Mesenchymal stem cell (in vitro differentiated cells and primary cell): ENCODE measurements at regions not wholly inside any gene's neighbourhood (a gene's known extent, or its start where the extent isn't known, plus 50 kb on each side); places are given as distances from the start of the nearest gene placed in this dataset.
A peak's percentile ranks its signal among the peaks of the same experiment; 100 is the strongest.
"Not testable (repeated sequence)": the region's sequence is repeated elsewhere in the genome, so short reads cannot be mapped to it uniquely, and the experiment has no call there.

Experiments
- DNase-seq: peaks from one replicate; pipeline ENCODE4 v3.0.0-alpha.2; 2013
- H2AFZ ChIP-seq: one replicate; pipeline ENCODE4 v1.6.1; 2013; ENCODE audit warnings: low read depth, mild to moderate bottlenecking, control low read depth, inconsistent platforms, low read length, moderate library complexity
- H2AK5ac ChIP-seq: 2 replicates; pipeline ENCODE4 v1.6.1; 2013; ENCODE audit warnings: low read length, moderate library complexity, mild to moderate bottlenecking, inconsistent platforms; ENCODE audit not compliant: severe bottlenecking
- H2BK120ac ChIP-seq: one replicate; pipeline ENCODE4 v1.6.1; 2013; ENCODE audit warnings: low read depth, mild to moderate bottlenecking, inconsistent platforms, low read length, moderate library complexity
- H2BK12ac ChIP-seq, 2 experiments: one replicate each; pipeline ENCODE4 v1.6.1; 2013; ENCODE audit warnings: inconsistent platforms in 2 of 2, low read length in 2 of 2, mild to moderate bottlenecking in 2 of 2, moderate library complexity in 2 of 2, control low read depth in 1 of 2
- H2BK15ac ChIP-seq: one replicate; pipeline ENCODE4 v1.6.1; 2013; ENCODE audit warnings: mild to moderate bottlenecking, low read depth, inconsistent platforms; ENCODE audit not compliant: poor library complexity, severe bottlenecking
- H2BK5ac ChIP-seq: 2 replicates; pipeline ENCODE4 v1.6.1; 2013; ENCODE audit warnings: low read depth, mild to moderate bottlenecking, low read length, control low read depth, inconsistent platforms; ENCODE audit not compliant: poor library complexity, severe bottlenecking
- H3K14ac ChIP-seq, 2 experiments: one replicate each; pipeline ENCODE4 v1.6.1; 2013; ENCODE audit warnings: inconsistent platforms in 2 of 2, low read length in 2 of 2, control low read depth in 1 of 2, mild to moderate bottlenecking in 1 of 2, moderate library complexity in 1 of 2
- H3K18ac ChIP-seq, 2 experiments: one replicate each; pipeline ENCODE4 v1.6.1; 2013; ENCODE audit warnings: inconsistent platforms in 2 of 2, low read length in 2 of 2, control low read depth in 1 of 2, low read depth in 1 of 2, mild to moderate bottlenecking in 1 of 2
- H3K23ac ChIP-seq, 2 experiments: one replicate each; pipeline ENCODE4 v1.6.1; 2013; ENCODE audit warnings: inconsistent platforms in 2 of 2, low read length in 2 of 2, mild to moderate bottlenecking in 2 of 2, moderate library complexity in 2 of 2, control low read depth in 1 of 2
- H3K27ac ChIP-seq: 2 replicates; pipeline ENCODE4 v1.5.1; 2013; ENCODE audit warnings: mild to moderate bottlenecking, moderate library complexity, low read length, control low read depth, inconsistent platforms; ENCODE audit not compliant: poor library complexity, severe bottlenecking
- H3K27me3 ChIP-seq, 2 experiments: 2 replicates each; pipeline versions ENCODE4 v1.6.1 to v1.7.0; 2013; ENCODE audit warnings: low read length in 2 of 2, mild to moderate bottlenecking in 2 of 2, moderate library complexity in 2 of 2, control low read depth in 1 of 2, inconsistent platforms in 1 of 2; ENCODE audit not compliant: control insufficient read depth in 1 of 2, insufficient read depth in 1 of 2
- H3K36me3 ChIP-seq, 2 experiments: 2 replicates each; pipeline versions ENCODE4 v1.6.1 to v1.7.0; 2013; ENCODE audit warnings: low read length in 2 of 2, control low read depth in 1 of 2, inconsistent platforms in 1 of 2, low read depth in 1 of 2, mild to moderate bottlenecking in 1 of 2; ENCODE audit not compliant: insufficient read depth in 2 of 2, control insufficient read depth in 1 of 2
- H3K4ac ChIP-seq, 2 experiments: one replicate each; pipeline ENCODE4 v1.6.1; 2013; ENCODE audit warnings: inconsistent platforms in 2 of 2, low read length in 2 of 2, mild to moderate bottlenecking in 2 of 2, moderate library complexity in 2 of 2, control low read depth in 1 of 2, low read depth in 1 of 2
- H3K4me1 ChIP-seq: 2 replicates; pipeline ENCODE4 v1.6.1; 2013; ENCODE audit warnings: low read depth, low read length, control low read depth; ENCODE audit not compliant: control insufficient read depth, insufficient read depth
- H3K4me2 ChIP-seq: 2 replicates; pipeline ENCODE4 v1.6.1; 2013; ENCODE audit warnings: low read length, mild to moderate bottlenecking, inconsistent platforms; ENCODE audit not compliant: poor library complexity, severe bottlenecking
- H3K4me3 ChIP-seq, 2 experiments: 2 replicates each; pipeline versions ENCODE4 v1.5.1 to v1.7.0; 2013; ENCODE audit warnings: low read length in 2 of 2, mild to moderate bottlenecking in 2 of 2, control low read depth in 1 of 2, low read depth in 1 of 2; ENCODE audit not compliant: insufficient read depth in 1 of 2
- H3K79me1 ChIP-seq: replicated peaks from 2 replicates; pipeline ENCODE4 v1.6.1; 2013; ENCODE audit warnings: mild to moderate bottlenecking, control low read depth, low read length, inconsistent platforms; ENCODE audit not compliant: poor library complexity, severe bottlenecking
- H3K9ac ChIP-seq: 2 replicates; pipeline ENCODE4 v1.7.0; 2013; ENCODE audit warnings: mild to moderate bottlenecking, low read length, moderate library complexity
- H3K9me3 ChIP-seq: 2 replicates; pipeline ENCODE4 v1.7.0; 2013; ENCODE audit warnings: mild to moderate bottlenecking, low read length; ENCODE audit not compliant: control insufficient read depth
- H4K8ac ChIP-seq: one replicate; pipeline ENCODE4 v1.6.1; 2013; ENCODE audit warnings: inconsistent platforms, mild to moderate bottlenecking, low read length, moderate library complexity
- H4K91ac ChIP-seq: one replicate; pipeline ENCODE4 v1.6.1; 2013; ENCODE audit warnings: mild to moderate bottlenecking, low read length, inconsistent platforms
- WGBS: methylation state at CpG from one replicate; pipeline ENCODE4 v1.1.7; 2013; ENCODE audit warnings: mixed read lengths; 5-methylcytosine and 5-hydroxymethylcytosine counted together

- H3K9me3 ChIP-seq, H3K4me2 ChIP-seq, H3K27me3 ChIP-seq, H2BK120ac ChIP-seq, H3K23ac ChIP-seq, H2AFZ ChIP-seq, H3K18ac ChIP-seq, H3K36me3 ChIP-seq, H3K4me3 ChIP-seq, H3K4me1 ChIP-seq, H3K9ac ChIP-seq, H2BK5ac ChIP-seq, H4K91ac ChIP-seq, DNase-seq, H3K79me1 ChIP-seq, H3K14ac ChIP-seq, H2AK5ac ChIP-seq, H3K4ac ChIP-seq, H2BK12ac ChIP-seq, H4K8ac ChIP-seq, H3K27ac ChIP-seq, H2BK15ac ChIP-seq: not testable (repeated sequence)
- 97% methylated on average over 10 of the region's 15 CpGs for WGBS
These were observed 54.1 kb upstream of the NCOA3 start for GRCh38 chr20:47447350-47448296.

DNA sequence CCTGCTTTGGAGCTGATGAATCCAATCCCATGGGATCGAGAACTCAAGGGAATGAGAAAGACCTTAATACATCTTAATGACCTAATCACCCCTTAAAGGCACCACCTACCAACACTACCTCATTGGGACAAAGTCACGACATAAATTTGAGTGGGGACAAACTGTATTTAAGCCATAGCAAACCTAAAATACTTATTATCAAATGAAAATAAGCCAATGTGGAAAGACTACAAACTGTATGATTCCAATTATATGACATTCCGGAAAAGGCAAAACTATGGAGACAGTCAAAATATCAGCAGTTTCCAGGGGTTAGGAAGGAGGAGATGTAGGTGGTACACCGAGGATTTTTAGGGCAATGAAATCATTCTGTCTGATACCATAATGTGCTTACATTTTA lies 53.3 kb upstream of the NCOA3 start:
- H3K4me2 ChIP-seq, result no peak overlapping the region
- no peaks in the 10 kb centered on the region for H3K79me1 ChIP-seq
- H3K14ac ChIP-seq, result no peak overlapping the region
- H2BK120ac ChIP-seq, result no peak overlapping the region
- no peak overlapping the region for H2AK5ac ChIP-seq
- no peaks in the 10 kb centered on the region for H3K4me1 ChIP-seq
- no peaks in the 10 kb centered on the region for H3K36me3 ChIP-seq
- H3K23ac ChIP-seq, result no peak overlapping the region
- H3K9me3 ChIP-seq, result no peaks in the 10 kb centered on the region
- WGBS, result 100% methylated on average over 1 of the region's 4 CpGs
- no peak overlapping the region for H2BK5ac ChIP-seq
- no peak overlapping the region for H3K4me3 ChIP-seq
- H2AFZ ChIP-seq, result no peak overlapping the region
- no peak overlapping the region for H3K18ac ChIP-seq
- no peak overlapping the region for H3K9ac ChIP-seq
- H3K4ac ChIP-seq, result no peak overlapping the region
- no peak overlapping the region for H4K91ac ChIP-seq
- no peaks in the 10 kb centered on the region for H3K27me3 ChIP-seq
- H3K27ac ChIP-seq, result no peak overlapping the region
- H2BK15ac ChIP-seq, result no peak overlapping the region
- no peak overlapping the region for H2BK12ac ChIP-seq
- DNase-seq, result no peak
- no peak overlapping the region for H4K8ac ChIP-seq

GRCh38 chr20:47451602-47451904 lies 50.1 kb upstream of the NCOA3 start:
- Histone ChIP-seq H3K4me3 (no peak overlapping the region), H3K9ac (no peak overlapping the region), H3K4me1 (no peaks in the 10 kb centered on the region), H3K36me3 (no peaks in the 10 kb centered on the region), H2AK5ac (no peak overlapping the region), H3K18ac (no peak overlapping the region), H3K14ac (no peak overlapping the region), H2AFZ (no peak overlapping the region), H2BK15ac (peak overlapping the region; percentile 44), H2BK5ac (no peak overlapping the region), H2BK120ac (no peak overlapping the region), H3K4ac (no peak overlapping the region), H4K91ac (no peak overlapping the region), H3K4me2 (no peak overlapping the region), H3K23ac (no peak overlapping the region), H3K27ac (no peak overlapping the region), H4K8ac (no peak overlapping the region), H3K79me1 (no peaks in the 10 kb centered on the region), H3K27me3 (no peaks in the 10 kb centered on the region), H3K9me3 (no peaks in the 10 kb centered on the region), H2BK12ac (no peak overlapping the region)
- 91% methylated on average over 2 of the region's 3 CpGs for WGBS
- DNase-seq, result no peak
